H1 (cell line): ENCODE measurements at regions not wholly inside any gene's neighbourhood (a gene's known extent, or its start where the extent isn't known, plus 50 kb on each side); places are given as distances from the start of the nearest gene placed in this dataset.

Experiments used
- CTCF ChIA-PET: fragments of 300-600 bp; sonication (Branson Sonifier 250); formaldehyde crosslinking; loops from one replicate; lab custom pipeline; 2021; ENCODE audit not compliant: partially characterized antibody; lab: Charles Lee
- POLR2A ChIA-PET: fragments of 300-600 bp; sonication (Branson Sonifier 250); formaldehyde crosslinking; loops from one replicate; lab custom pipeline; 2021; ENCODE audit warnings: inconsistent platforms; ENCODE audit not compliant: partially characterized antibody; lab: Charles Lee
- DNase-seq, 2 experiments: peaks; one replicate each; pipeline versions ENCODE4 v3.0.0 to v3.0.0-alpha.2; 2010 to 2022; ENCODE audit warnings: low spot score in 2 of 2, low read depth in 1 of 2, mixed read lengths in 1 of 2
- FAIRE-seq: peaks from 2 replicates; lab custom pipeline; 2011; peaks lifted over from hg19 to GRCh38; lab: Jason Lieb, UNC
- H2AFZ ChIP-seq: 2 replicates; pipeline ENCODE4 v1.8.1; 2012; ENCODE audit warnings: low read length, inconsistent platforms
- H2AK5ac ChIP-seq: 2 replicates; pipeline ENCODE4 v1.6.1; 2013; ENCODE audit warnings: low read depth, low read length
- H2BK120ac ChIP-seq: replicated peaks from 2 replicates; pipeline ENCODE3; 2013; ENCODE audit warnings: low read depth, low read length, inconsistent platforms
- H2BK12ac ChIP-seq: 2 replicates; pipeline ENCODE4 v1.6.1; 2013; ENCODE audit warnings: low read depth, low read length
- H2BK15ac ChIP-seq: 2 replicates; pipeline ENCODE4 v1.6.1; 2013; ENCODE audit warnings: low read length
- H2BK20ac ChIP-seq: 2 replicates; pipeline ENCODE4 v1.6.1; 2013; ENCODE audit warnings: low read length
- H2BK5ac ChIP-seq: 2 replicates; pipeline ENCODE4 v1.6.1; 2013; ENCODE audit warnings: low read depth, low read length
- H3K14ac ChIP-seq: 2 replicates; pipeline ENCODE4 v1.6.1; 2013; ENCODE audit warnings: inconsistent platforms; ENCODE audit not compliant: insufficient read length
- H3K18ac ChIP-seq: 2 replicates; pipeline ENCODE4 v1.6.1; 2013; ENCODE audit warnings: low read length; ENCODE audit errors: extremely low read depth
- H3K23ac ChIP-seq: 2 replicates; pipeline ENCODE4 v1.6.1; 2013; ENCODE audit warnings: inconsistent platforms; ENCODE audit not compliant: insufficient read length
- H3K23me2 ChIP-seq: 2 replicates; pipeline ENCODE4 v1.6.1; 2013; ENCODE audit warnings: low read depth, low read length
- H3K27ac ChIP-seq: 2 replicates; pipeline ENCODE4 v1.6.1; 2011; ENCODE audit warnings: low read depth, low read length, inconsistent platforms
- H3K27me3 ChIP-seq, 4 experiments: replicated peaks in 1 of 4; 1 replicate in 1 of 4; 2 replicates in 3 of 4; pipeline versions ENCODE4 v1.6.1 to v1.8.1; 2011 to 2013; ENCODE audit warnings: low read length in 3 of 4, mild to moderate bottlenecking in 3 of 4, inconsistent platforms in 2 of 4, mixed read lengths in 2 of 4, moderate library complexity in 1 of 4; ENCODE audit not compliant: control insufficient read depth in 3 of 4, insufficient read depth in 3 of 4; ENCODE audit errors: extremely low read depth in 1 of 4
- H3K36me3 ChIP-seq, 4 experiments: 2 replicates each; pipeline versions ENCODE4 v1.6.1 to v1.8.1; 2011 to 2013; ENCODE audit warnings: mild to moderate bottlenecking in 4 of 4, low read length in 3 of 4, moderate library complexity in 2 of 4, control low read depth in 1 of 4, inconsistent platforms in 1 of 4; ENCODE audit not compliant: insufficient read depth in 4 of 4, control insufficient read depth in 2 of 4
- H3K4ac ChIP-seq: replicated peaks from 2 replicates; pipeline ENCODE3; 2013; ENCODE audit warnings: low read length, low read depth, mixed read lengths, inconsistent platforms; ENCODE audit not compliant: insufficient read length
- H3K4me1 ChIP-seq, 4 experiments: replicated peaks in 1 of 4; 1 replicate in 1 of 4; 2 replicates in 3 of 4; pipeline versions ENCODE4 v1.6.1 to v1.8.1; 2011 to 2013; ENCODE audit warnings: low read length in 3 of 4, inconsistent platforms in 2 of 4, mixed read lengths in 1 of 4; ENCODE audit not compliant: insufficient read depth in 4 of 4, control insufficient read depth in 3 of 4
- H3K4me2 ChIP-seq, 2 experiments: 2 replicates each; pipeline versions ENCODE4 v1.6.1 to v1.8.1; 2011 to 2013; ENCODE audit warnings: low read depth in 2 of 2, low read length in 2 of 2, control low read depth in 1 of 2, inconsistent platforms in 1 of 2, mild to moderate bottlenecking in 1 of 2; ENCODE audit not compliant: insufficient read depth in 1 of 2
- H3K4me3 ChIP-seq, 4 experiments: fragments of 200-600, 300-600 bp in 1 of 4; sonication (generic), shearing (Covaris generic), sonication (Bioruptor Twin) in 1 of 4; 2 replicates each; pipeline versions ENCODE4 v1.5.1 to v1.8.1; 2011 to 2016; ENCODE audit warnings: low read length in 4 of 4, low read depth in 3 of 4, control low read depth in 2 of 4, inconsistent platforms in 2 of 4, mild to moderate bottlenecking in 2 of 4, mixed read lengths in 1 of 4, moderate library complexity in 1 of 4; ENCODE audit not compliant: insufficient read depth in 2 of 4; ENCODE audit errors: extremely low read depth in 1 of 4
- H3K56ac ChIP-seq: replicated peaks from 2 replicates; pipeline ENCODE3; 2013; ENCODE audit warnings: low read depth, mild to moderate bottlenecking, mixed read lengths, low read length, inconsistent platforms; ENCODE audit not compliant: insufficient read length
- H3K79me1 ChIP-seq: 2 replicates; pipeline ENCODE4 v1.6.1; 2013; ENCODE audit warnings: low read depth, low read length, control low read depth
- H3K79me2 ChIP-seq, 2 experiments: 2 replicates each; pipeline versions ENCODE4 v1.6.1 to v1.8.1; 2012 to 2013; ENCODE audit warnings: low read length in 2 of 2, mild to moderate bottlenecking in 2 of 2, inconsistent platforms in 1 of 2; ENCODE audit not compliant: insufficient read depth in 2 of 2, control insufficient read depth in 1 of 2
- H3K9ac ChIP-seq, 4 experiments: replicated peaks in 1 of 4; 1 replicate in 1 of 4; 2 replicates in 3 of 4; pipeline versions ENCODE4 v1.6.1 to v1.8.1; 2011 to 2013; ENCODE audit warnings: low read depth in 3 of 4, low read length in 3 of 4, control low read depth in 2 of 4, mild to moderate bottlenecking in 2 of 4, moderate library complexity in 2 of 4, inconsistent platforms in 1 of 4; ENCODE audit errors: extremely low read depth in 1 of 4
- H3K9me3 ChIP-seq, 2 experiments: 2 replicates each; pipeline versions ENCODE4 v1.6.1 to v1.8.1; 2012 to 2013; ENCODE audit warnings: mild to moderate bottlenecking in 2 of 2, moderate library complexity in 2 of 2, control low read depth in 1 of 2, inconsistent platforms in 1 of 2, low read depth in 1 of 2, low read length in 1 of 2, mixed read lengths in 1 of 2; ENCODE audit not compliant: insufficient read depth in 2 of 2
- H4K20me1 ChIP-seq, 2 experiments: replicated peaks in 1 of 2; 2 replicates each; pipeline versions ENCODE3 to v1.8.1; 2011 to 2013; ENCODE audit warnings: inconsistent platforms in 2 of 2, low read length in 2 of 2, mild to moderate bottlenecking in 1 of 2; ENCODE audit not compliant: insufficient read depth in 2 of 2, control insufficient read depth in 1 of 2
- H4K5ac ChIP-seq: 2 replicates; pipeline ENCODE4 v1.6.1; 2013; ENCODE audit warnings: low read length, low read depth, mixed read lengths, inconsistent platforms; ENCODE audit not compliant: insufficient read length
- H4K8ac ChIP-seq: 2 replicates; pipeline ENCODE4 v1.8.0; 2013; ENCODE audit warnings: mild to moderate bottlenecking, moderate library complexity, low read length, inconsistent platforms; ENCODE audit not compliant: insufficient read depth; ENCODE audit errors: extremely low read depth
- H4K91ac ChIP-seq: replicated peaks from 2 replicates; pipeline ENCODE3; 2013; ENCODE audit warnings: low read length, mixed read lengths, inconsistent platforms; ENCODE audit not compliant: insufficient read length
- CTCF ChIP-seq, 3 experiments: IDR thresholded peaks; 1 replicate in 2 of 3; 2 replicates in 1 of 3; pipeline versions ENCODE4 v1.5.1 to v1.6.1; 2011; ENCODE audit warnings: low read length in 3 of 3, mild to moderate bottlenecking in 3 of 3, inconsistent platforms in 2 of 3, low read depth in 1 of 3, moderate library complexity in 1 of 3; ENCODE audit not compliant: insufficient read depth in 1 of 3; ENCODE audit errors: control extremely low read depth in 1 of 3
- EP300 ChIP-seq, 2 experiments: IDR thresholded peaks; 1 replicate in 1 of 2; 2 replicates in 1 of 2; pipeline ENCODE4 v1.6.1; 2011 to 2012; ENCODE audit warnings: low read depth in 2 of 2, low read length in 2 of 2, mild to moderate bottlenecking in 2 of 2, borderline replicate concordance in 1 of 2, inconsistent platforms in 1 of 2, moderate library complexity in 1 of 2
- JUN ChIP-seq: IDR thresholded peaks from 2 replicates; pipeline ENCODE4 v1.6.1; 2011; ENCODE audit warnings: low read depth, mild to moderate bottlenecking, improper control_type of control experiment, low read length
- RAD21 ChIP-seq, 2 experiments: IDR thresholded peaks in 1 of 2; conservative IDR thresholded peaks in 1 of 2; 2 replicates each; pipeline ENCODE4 v1.6.1; 2011; ENCODE audit warnings: low read depth in 2 of 2, low read length in 2 of 2, improper control_type of control experiment in 1 of 2, inconsistent platforms in 1 of 2, mild to moderate bottlenecking in 1 of 2, moderate library complexity in 1 of 2
- WGBS, 2 experiments: shearing (Covaris generic) in 1 of 2; methylation state at CpG; one replicate each; pipeline versions ENCODE4 v1.1.6 to v1.1.7; 2013 to 2015; ENCODE audit warnings: low lambda C conversion rate in 2 of 2, mixed read lengths in 2 of 2, inconsistent platforms in 1 of 2, low coverage in 1 of 2, missing lambda C conversion rate in 1 of 2; ENCODE audit not compliant: insufficient replicate concordance in 2 of 2, insufficient coverage in 1 of 2, insufficient read length in 1 of 2; ENCODE audit errors: extremely low coverage in 1 of 2, missing lambda C conversion rate in 1 of 2; 5-methylcytosine and 5-hydroxymethylcytosine counted together

- Histone ChIP-seq H3K79me2 (no peaks in the 10 kb centered on the region), H3K18ac (no peak overlapping the region), H3K4me3 (no peak overlapping the region), H3K4me1 (no peaks in the 10 kb centered on the region), H4K5ac (no peak overlapping the region), H3K56ac (no peak overlapping the region), H2BK15ac (no peak overlapping the region), H4K91ac (no peak overlapping the region), H2AK5ac (no peak overlapping the region), H3K79me1 (no peaks in the 10 kb centered on the region), H3K4ac (no peak overlapping the region), H2BK5ac (no peak overlapping the region), H3K23ac (no peak overlapping the region), H2BK20ac (no peak overlapping the region), H2BK120ac (no peak overlapping the region), H3K23me2 (no peaks in the 10 kb centered on the region), H2BK12ac (no peak overlapping the region), H3K4me2 (no peak overlapping the region), H3K14ac (no peak overlapping the region), H3K9me3 (no peaks in the 10 kb centered on the region), H3K9ac (no peak overlapping the region), H3K27ac (no peak overlapping the region), H3K36me3 (no peaks in the 10 kb centered on the region), H4K8ac (no peak overlapping the region), H2AFZ (no peak overlapping the region), H4K20me1 (no peaks in the 10 kb centered on the region), H3K27me3 (0 out of 7 replicates have a peak, but pooled peaks cover 0 to 3% (median 0%) of the 10 kb centered on the region in 4 experiments)
- FAIRE-seq (no peak), DNase-seq (no peak)
- TF ChIP-seq JUN (no peak), EP300 (IDR thresholded peaks at IDR 0.05; ENCODE audit: borderline replicate concordance in 1 of 2, low read depth in 2 of 2, low read length in 2 of 2) (no peak), RAD21 (IDR thresholded peaks at IDR 0.05 in 1 of 2, conservative IDR thresholded peaks at IDR 0.05 in 1 of 2; ENCODE audit: low read depth in 2 of 2, low read length in 2 of 2) (peak; percentile 18 to 38; a peak in 2 of 4 replicates), CTCF (IDR thresholded peaks at IDR 0.05; ENCODE audit: control extremely low read depth in 1 of 3, insufficient read depth in 1 of 3, low read depth in 1 of 3, low read length in 3 of 3) (peak in 2 of 3 experiments; percentile 4 to 11; a peak in 2 of 4 replicates)
- POLR2A ChIA-PET, result no interaction called here
- 91% methylated on average over 4 of the region's 4 CpGs; no CpG with 5 or more reads in 1 of the 2 experiments for WGBS, 2 experiments
- CTCF ChIA-PET, result interaction anchor here (1.1 to 1.5 kb wide), 4 partner anchors 10 to 103 kb away, joined by 3 to 4 read pairs (median 3); no protein-coding TSS in a partner anchor
Measured at GRCh38 chr21:28642891-28643290, 349.8 kb downstream of the LTN1 start.
